ENCODE measurements at regions not wholly inside any gene's neighbourhood (a gene's known extent, or its start where the extent isn't known, plus 50 kb on each side); places are given as distances from the start of the nearest gene placed in this dataset.
"Not testable (repeated sequence)": the region's sequence is repeated elsewhere in the genome, so short reads cannot be mapped to it uniquely, and the experiment has no call there.

- H3K4me1 Mint-ChIP-seq (ENCODE audit: low read depth); H3K9me3 Mint-ChIP-seq (ENCODE audit: low read depth); DNase-seq (ENCODE audit: low spot score, unreplicated experiment); H3K36me3 Mint-ChIP-seq (ENCODE audit: insufficient read depth); H3K4me3 Mint-ChIP-seq (ENCODE audit: low read depth); H3K27ac Mint-ChIP-seq: not testable (repeated sequence)
- H3K27me3 Mint-ChIP-seq, result peaks cover 14% of the 10 kb centered on the region
These were observed 161.5 kb downstream of the GOLGA6L4 start for GRCh38 chr15:84397066-84397465.

GRCh38 chr15:84398087-84398486 lies 162.5 kb downstream of the GOLGA6L4 start:
- not testable (repeated sequence) for H3K36me3 Mint-ChIP-seq (ENCODE audit: insufficient read depth); DNase-seq (ENCODE audit: low spot score, unreplicated experiment); H3K4me1 Mint-ChIP-seq (ENCODE audit: low read depth); H3K9me3 Mint-ChIP-seq (ENCODE audit: low read depth); H3K27ac Mint-ChIP-seq; H3K4me3 Mint-ChIP-seq (ENCODE audit: low read depth)
- H3K27me3 Mint-ChIP-seq, result peaks cover 14% of the 10 kb centered on the region

DNA sequence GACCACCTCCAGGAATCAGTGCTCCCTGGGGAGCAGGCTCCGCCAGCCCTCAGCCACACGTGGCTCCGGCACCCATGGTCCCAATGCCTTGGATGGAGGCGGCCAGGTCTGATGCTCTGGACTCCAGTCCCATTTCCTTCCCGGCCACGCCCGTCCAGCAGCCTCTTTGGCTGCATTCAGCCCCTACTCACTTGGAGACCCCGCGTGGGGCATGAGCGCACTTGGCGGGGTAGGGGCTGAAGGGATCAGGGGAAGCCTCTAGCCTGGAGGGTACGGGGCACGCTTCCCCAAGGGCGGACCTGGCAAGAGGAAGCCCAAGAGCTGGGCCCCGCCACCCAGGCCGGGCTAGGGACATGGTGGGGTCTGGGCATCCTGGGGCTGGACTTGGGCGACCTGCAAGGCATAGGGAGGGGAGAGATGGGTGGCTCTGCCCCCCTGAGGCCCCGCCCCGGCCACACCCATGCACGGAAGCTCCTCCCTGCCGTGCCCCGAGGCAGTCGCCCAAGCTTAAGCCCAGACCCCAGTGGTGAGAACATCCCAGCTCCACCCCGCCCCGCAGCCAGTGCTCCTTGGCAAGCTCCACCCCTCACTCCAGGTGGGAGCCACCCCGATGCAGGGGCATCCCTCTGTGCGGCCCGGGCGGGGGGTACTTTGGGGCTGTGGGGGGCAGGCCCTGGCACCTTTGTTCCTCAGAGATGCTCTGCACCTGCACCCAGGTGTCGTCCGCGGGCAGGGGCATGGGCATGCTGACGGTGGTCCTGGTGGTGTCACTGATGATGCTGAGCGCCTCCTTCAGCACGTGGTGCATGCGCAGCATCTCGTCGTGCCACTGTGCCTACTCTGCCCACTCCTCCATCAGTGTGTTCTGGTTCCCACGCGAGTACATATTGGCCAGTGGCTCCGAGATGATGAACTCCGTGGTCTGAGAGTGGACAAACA lies 163.5 kb downstream of the GOLGA6L4 start:
- TF ChIP-seq, protein P1, sequence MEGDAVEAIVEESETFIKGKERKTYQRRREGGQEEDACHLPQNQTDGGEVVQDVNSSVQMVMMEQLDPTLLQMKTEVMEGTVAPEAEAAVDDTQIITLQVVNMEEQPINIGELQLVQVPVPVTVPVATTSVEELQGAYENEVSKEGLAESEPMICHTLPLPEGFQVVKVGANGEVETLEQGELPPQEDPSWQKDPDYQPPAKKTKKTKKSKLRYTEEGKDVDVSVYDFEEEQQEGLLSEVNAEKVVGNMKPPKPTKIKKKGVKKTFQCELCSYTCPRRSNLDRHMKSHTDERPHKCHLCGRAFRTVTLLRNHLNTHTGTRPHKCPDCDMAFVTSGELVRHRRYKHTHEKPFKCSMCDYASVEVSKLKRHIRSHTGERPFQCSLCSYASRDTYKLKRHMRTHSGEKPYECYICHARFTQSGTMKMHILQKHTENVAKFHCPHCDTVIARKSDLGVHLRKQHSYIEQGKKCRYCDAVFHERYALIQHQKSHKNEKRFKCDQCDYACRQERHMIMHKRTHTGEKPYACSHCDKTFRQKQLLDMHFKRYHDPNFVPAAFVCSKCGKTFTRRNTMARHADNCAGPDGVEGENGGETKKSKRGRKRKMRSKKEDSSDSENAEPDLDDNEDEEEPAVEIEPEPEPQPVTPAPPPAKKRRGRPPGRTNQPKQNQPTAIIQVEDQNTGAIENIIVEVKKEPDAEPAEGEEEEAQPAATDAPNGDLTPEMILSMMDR (IDR thresholded peaks at IDR 0.05; ENCODE audit: unreplicated experiment), result no peak

DNA sequence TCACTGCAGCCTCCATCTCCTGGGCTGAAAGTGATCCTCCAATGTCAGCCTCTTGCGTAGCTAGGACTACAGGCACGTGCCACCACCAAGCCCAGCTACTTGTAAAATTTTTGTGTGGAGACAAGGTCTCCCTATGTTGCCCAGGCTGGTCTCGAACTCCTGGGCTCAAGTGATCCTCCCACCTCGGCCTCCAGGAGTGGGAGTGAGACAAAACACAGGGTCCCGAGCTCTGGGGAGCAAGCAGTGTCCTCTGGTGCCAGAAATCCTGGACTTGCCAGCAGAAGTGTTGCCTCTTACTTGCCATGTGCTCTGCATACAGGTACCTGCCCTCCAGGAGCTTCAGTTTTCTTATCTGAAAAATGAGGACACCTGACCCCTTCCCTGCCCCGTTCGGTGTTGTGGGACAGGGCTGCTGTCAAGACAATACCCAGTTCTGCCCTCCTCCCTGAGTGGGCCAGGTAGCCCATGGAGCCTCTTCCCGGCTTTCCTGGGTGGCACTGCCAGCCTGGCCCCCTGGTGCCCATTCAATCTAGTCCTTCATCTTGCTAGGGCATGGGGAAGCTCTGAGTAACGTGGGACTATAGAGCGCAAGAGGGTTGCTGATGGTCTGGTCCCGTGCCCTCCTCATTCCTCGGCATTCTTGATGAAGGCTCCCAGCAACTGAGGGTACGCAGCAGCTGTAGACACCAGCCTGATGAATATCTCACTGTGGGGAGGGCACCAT lies 164.6 kb downstream of the GOLGA6L4 start:
- H3K36me3 Mint-ChIP-seq (ENCODE audit: insufficient read depth), result no peaks in the 10 kb centered on the region

More for the DNA sequence above, 163.5 kb downstream of the GOLGA6L4 start:
- Mint-ChIP-seq H3K27ac (no peak overlapping the region), H3K9me3 (ENCODE audit: low read depth) (no peaks in the 10 kb centered on the region), H3K27me3 (peaks cover 9% of the 10 kb centered on the region), H3K4me3 (ENCODE audit: low read depth) (no peak overlapping the region), H3K36me3 (ENCODE audit: insufficient read depth) (no peaks in the 10 kb centered on the region), H3K4me1 (ENCODE audit: low read depth) (no peaks in the 10 kb centered on the region)
- DNase-seq (ENCODE audit: low spot score, unreplicated experiment), result no peak

DNA sequence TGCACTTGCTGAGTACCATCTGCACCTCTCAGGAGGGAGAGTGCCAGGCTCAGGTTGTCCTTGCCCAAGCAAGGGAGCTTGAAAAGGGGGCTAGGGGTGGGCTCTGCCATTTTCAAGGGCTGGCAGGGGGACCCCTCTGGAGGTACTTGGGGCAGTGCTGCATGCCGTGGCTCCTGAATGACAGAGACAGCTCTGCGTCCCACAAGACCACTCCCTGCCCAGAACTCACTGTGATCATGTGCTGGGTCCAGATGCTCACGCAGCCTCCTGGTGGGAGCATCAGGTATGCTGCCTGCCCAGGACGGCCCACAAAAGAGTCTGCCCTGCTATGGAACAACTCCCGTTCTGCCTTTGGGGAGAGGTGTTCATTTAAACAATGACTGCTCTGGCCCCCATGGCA lies 165.2 kb downstream of the GOLGA6L4 start:
- TF ChIP-seq, protein P1 (IDR thresholded peaks at IDR 0.05; ENCODE audit: unreplicated experiment), result no peak
- H3K4me1 Mint-ChIP-seq (ENCODE audit: low read depth), result no peaks in the 10 kb centered on the region
- no peak for DNase-seq (ENCODE audit: low spot score, unreplicated experiment)
- H3K27ac Mint-ChIP-seq, result no peak overlapping the region
- peaks cover 8% of the 10 kb centered on the region for H3K27me3 Mint-ChIP-seq
- no peaks in the 10 kb centered on the region for H3K9me3 Mint-ChIP-seq (ENCODE audit: low read depth)
- H3K4me3 Mint-ChIP-seq (ENCODE audit: low read depth), result no peak overlapping the region
- no peaks in the 10 kb centered on the region for H3K36me3 Mint-ChIP-seq (ENCODE audit: insufficient read depth)

More for the DNA sequence above, 164.6 kb downstream of the GOLGA6L4 start:
- Mint-ChIP-seq H3K4me1 (ENCODE audit: low read depth) (no peaks in the 10 kb centered on the region), H3K27me3 (peaks cover 8% of the 10 kb centered on the region), H3K27ac (no peak overlapping the region), H3K4me3 (ENCODE audit: low read depth) (no peak overlapping the region), H3K9me3 (ENCODE audit: low read depth) (no peaks in the 10 kb centered on the region)
- TF ChIP-seq, protein P1 (IDR thresholded peaks at IDR 0.05; ENCODE audit: unreplicated experiment), result no peak
- DNase-seq (ENCODE audit: low spot score, unreplicated experiment), result no peak

- not testable (repeated sequence) for DNase-seq (ENCODE audit: low spot score, unreplicated experiment); H3K4me3 Mint-ChIP-seq (ENCODE audit: low read depth); H3K36me3 Mint-ChIP-seq (ENCODE audit: insufficient read depth); H3K27ac Mint-ChIP-seq; H3K27me3 Mint-ChIP-seq; H3K4me1 Mint-ChIP-seq (ENCODE audit: low read depth); H3K9me3 Mint-ChIP-seq (ENCODE audit: low read depth)
These were observed 165.9 kb downstream of the GOLGA6L4 start for GRCh38 chr15:84401461-84401860.

- H3K9me3 Mint-ChIP-seq (ENCODE audit: low read depth); H3K4me3 Mint-ChIP-seq (ENCODE audit: low read depth); DNase-seq (ENCODE audit: low spot score, unreplicated experiment); H3K36me3 Mint-ChIP-seq (ENCODE audit: insufficient read depth); H3K27me3 Mint-ChIP-seq; H3K4me1 Mint-ChIP-seq (ENCODE audit: low read depth); H3K27ac Mint-ChIP-seq: not testable (repeated sequence)
These were observed 166.6 kb downstream of the GOLGA6L4 start for GRCh38 chr15:84401891-84402840.

All from progenitor cell of endocrine pancreas (in vitro differentiated cells).